ENCODE measurements at regions not wholly inside any gene's neighbourhood (a gene's known extent, or its start where the extent isn't known, plus 50 kb on each side); places are given as distances from the start of the nearest gene placed in this dataset.

DNA sequence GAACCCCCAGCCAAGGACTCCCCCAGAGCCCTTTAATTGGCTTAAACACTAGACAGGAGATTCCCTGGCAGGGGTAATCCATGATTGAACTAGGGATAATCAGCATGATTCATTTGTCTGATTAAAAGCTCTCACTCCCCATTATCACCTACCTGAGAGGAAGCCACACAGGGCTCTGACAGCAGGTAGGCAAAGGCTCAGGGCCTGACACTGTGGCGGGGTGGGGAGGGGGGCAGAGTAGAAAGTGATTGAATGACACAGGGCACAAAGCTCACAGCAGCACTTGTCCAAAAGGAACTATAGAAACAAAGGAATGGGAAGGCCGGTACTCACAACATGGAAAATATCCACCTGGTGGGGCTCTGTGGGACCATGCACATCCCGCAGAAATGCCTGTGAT lies 231.6 kb downstream of the MAFB start:
- no peak overlapping the region for H3K27ac ChIP-seq
- TF ChIP-seq, protein P1, sequence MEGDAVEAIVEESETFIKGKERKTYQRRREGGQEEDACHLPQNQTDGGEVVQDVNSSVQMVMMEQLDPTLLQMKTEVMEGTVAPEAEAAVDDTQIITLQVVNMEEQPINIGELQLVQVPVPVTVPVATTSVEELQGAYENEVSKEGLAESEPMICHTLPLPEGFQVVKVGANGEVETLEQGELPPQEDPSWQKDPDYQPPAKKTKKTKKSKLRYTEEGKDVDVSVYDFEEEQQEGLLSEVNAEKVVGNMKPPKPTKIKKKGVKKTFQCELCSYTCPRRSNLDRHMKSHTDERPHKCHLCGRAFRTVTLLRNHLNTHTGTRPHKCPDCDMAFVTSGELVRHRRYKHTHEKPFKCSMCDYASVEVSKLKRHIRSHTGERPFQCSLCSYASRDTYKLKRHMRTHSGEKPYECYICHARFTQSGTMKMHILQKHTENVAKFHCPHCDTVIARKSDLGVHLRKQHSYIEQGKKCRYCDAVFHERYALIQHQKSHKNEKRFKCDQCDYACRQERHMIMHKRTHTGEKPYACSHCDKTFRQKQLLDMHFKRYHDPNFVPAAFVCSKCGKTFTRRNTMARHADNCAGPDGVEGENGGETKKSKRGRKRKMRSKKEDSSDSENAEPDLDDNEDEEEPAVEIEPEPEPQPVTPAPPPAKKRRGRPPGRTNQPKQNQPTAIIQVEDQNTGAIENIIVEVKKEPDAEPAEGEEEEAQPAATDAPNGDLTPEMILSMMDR (conservative IDR thresholded peaks at IDR 0.05): no peak

DNA sequence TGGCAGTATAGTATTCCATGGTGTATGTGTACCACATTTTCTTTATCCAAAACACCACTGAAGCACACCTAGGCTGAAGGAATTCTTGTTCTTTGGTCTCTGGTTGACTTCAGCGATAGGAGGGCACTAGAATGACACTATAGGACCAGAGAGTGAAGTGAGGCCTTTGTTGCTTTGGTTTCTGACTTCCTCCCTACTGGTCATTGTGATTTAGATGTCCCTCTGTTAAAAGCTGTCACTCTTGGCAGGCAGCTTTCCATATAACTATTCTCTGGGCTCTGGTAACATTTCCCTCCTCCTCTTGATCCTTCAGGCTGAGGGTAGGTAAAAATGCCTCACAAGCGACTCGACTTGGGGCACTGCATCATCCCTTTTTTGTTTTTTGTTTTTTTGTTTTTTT lies 236.3 kb downstream of the MAFB start:
- H3K27ac ChIP-seq: no peak overlapping the region
- TF ChIP-seq, protein P1 (conservative IDR thresholded peaks at IDR 0.05): no peak

DNA sequence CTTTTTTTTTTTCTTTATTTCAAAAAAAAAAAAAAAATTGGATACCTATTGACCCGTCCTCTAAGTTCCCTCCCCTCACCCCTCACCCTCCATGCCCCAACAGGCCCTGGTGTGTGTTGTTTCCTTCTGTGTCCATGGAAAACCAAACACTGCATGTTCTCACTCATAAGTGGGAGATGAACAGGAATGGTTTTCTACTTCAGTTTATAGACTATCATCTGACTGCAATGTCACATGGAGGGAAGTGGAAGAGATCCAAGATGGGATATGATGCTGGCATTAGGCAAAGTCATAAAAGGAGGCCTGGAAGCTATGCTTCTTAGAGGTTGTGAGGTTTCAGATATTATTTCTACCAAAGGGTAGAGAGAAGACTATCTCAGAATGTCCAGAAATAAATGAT lies 237.5 kb downstream of the MAFB start:
- TF ChIP-seq, protein P1 (conservative IDR thresholded peaks at IDR 0.05): no peak
- no peak overlapping the region for H3K27ac ChIP-seq

DNA sequence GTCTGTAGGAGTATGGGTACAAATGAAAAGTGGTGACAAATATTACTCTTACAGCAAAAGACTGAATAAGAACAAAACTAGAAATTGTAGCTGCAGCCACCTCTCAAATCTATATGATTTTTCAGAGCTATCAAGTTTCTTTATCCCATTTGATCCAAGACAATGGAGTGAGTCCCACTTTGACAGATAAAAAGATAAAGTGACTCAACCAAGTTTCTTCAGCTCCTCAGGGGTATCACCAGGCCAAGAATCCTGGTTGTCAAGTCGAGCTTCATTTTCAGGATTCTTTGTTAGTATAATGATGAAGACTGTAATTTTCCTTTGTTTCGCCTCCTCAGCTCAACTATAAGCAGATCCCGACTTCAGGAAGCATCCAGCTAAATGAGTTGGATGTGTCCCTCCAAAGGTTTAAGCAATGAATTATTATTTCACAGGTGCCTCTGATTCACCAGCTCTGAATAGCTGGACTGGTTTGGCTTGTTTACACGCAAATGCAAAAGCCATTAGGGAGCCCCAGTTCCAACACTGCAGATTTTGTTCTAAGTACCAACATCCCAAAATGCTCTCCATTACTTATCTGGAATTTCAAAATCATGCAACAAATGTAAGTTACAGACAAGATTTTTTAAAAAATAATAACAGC lies 238.9 kb downstream of the MAFB start:
- H3K27ac ChIP-seq: no peak overlapping the region
- TF ChIP-seq, protein P1 (conservative IDR thresholded peaks at IDR 0.05): no peak

DNA sequence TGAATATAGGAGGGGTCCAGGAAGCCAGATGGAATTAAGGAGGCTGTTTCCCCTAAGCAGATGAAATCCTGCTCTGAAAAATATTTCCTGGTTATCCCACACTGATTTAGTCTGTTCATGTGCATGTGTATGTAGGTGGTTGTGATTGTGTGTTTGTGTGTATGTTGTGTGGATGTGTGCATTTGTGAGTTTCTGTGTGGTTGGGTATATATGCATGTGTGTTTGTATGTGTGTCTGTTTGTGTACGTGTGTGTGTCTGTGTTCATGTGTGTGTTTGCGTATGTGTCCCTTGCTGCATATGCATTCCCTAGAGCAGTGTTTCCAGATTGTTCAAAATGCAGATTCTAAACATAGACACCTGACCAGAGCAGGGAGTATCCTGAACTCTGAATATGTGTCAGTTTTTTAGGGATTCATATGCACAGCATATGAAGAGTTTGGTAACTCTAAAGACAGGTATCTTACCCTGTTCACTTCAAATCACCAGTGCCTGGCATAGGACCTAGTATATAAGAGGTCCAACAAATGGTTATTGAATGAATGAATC lies 239.8 kb downstream of the MAFB start:
- TF ChIP-seq, protein P1 (conservative IDR thresholded peaks at IDR 0.05): no peak
- no peak overlapping the region for H3K27ac ChIP-seq

- TF ChIP-seq, protein P1 (conservative IDR thresholded peaks at IDR 0.05): no peak
- H3K27ac ChIP-seq: no peak overlapping the region; the same call in 1 of the 2 replicates
Measured at GRCh38 chr20:40446888-40447287, 242.1 kb downstream of the MAFB start.

DNA sequence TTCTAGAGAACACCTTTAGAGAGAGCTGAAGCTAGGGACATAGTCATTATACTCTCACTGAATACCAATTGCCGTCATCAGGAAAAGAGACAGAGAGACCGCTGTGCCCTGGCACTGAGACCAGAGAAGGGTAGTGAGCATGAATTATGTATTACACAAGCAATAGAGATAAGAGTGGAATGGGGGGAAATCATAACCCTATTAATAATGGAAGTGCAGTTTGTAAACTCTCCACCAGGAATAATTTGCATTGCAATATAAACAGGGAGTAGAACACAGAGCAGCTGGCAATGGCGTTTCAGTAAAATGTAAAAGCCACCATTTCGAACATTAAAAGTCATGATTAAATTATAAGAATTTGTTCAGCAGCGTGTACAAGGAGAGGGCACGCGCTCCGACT lies 244.5 kb downstream of the MAFB start:
- no peak overlapping the region for H3K27ac ChIP-seq
- TF ChIP-seq, protein P1 (conservative IDR thresholded peaks at IDR 0.05): no peak

Data from VCaP (cell line).